HuH-7.5 (cell line): ENCODE measurements at regions not wholly inside any gene's neighbourhood (a gene's known extent, or its start where the extent isn't known, plus 50 kb on each side); places are given as distances from the start of the nearest gene placed in this dataset.

Experiments
- DNase-seq: peaks from one replicate; pipeline ENCODE4 v3.0.0; 2011; ENCODE audit warnings: low spot score

GRCh38 chr6:147716434-147716833 is 207.9 kb downstream of the SAMD5 start:
- DNase-seq, result no peak

- no peak for DNase-seq
Observed at GRCh38 chr6:147717991-147718390, 209.5 kb downstream of the SAMD5 start.

GRCh38 chr6:147722158-147722557 is 213.7 kb downstream of the SAMD5 start:
- DNase-seq, result no peak

GRCh38 chr6:147724454-147724853 is 216.0 kb downstream of the SAMD5 start:
- DNase-seq, result no peak

- DNase-seq, result no peak
Observed at GRCh38 chr6:147726342-147726741, 217.9 kb downstream of the SAMD5 start.

- DNase-seq, result no peak
Observed at GRCh38 chr6:147728903-147729302, 220.4 kb downstream of the SAMD5 start.

- DNase-seq, result no peak
Observed at GRCh38 chr6:147733686-147734085, 225.2 kb downstream of the SAMD5 start.

- DNase-seq, result no peak
Observed at GRCh38 chr6:147734151-147734550, 225.7 kb downstream of the SAMD5 start.

GRCh38 chr6:147735924-147736323 is 227.4 kb downstream of the SAMD5 start:
- DNase-seq, result no peak

GRCh38 chr6:147737115-147737514 is 228.6 kb downstream of the SAMD5 start:
- DNase-seq, result no peak

- no peak for DNase-seq
Observed at GRCh38 chr6:147738099-147738498, 229.6 kb downstream of the SAMD5 start.

GRCh38 chr6:147738516-147739162 is 230.1 kb downstream of the SAMD5 start:
- no peak for DNase-seq

- no peak for DNase-seq
Observed at GRCh38 chr6:147740326-147740725, 231.8 kb downstream of the SAMD5 start.

GRCh38 chr6:147740916-147741315 is 232.4 kb downstream of the SAMD5 start:
- DNase-seq, result no peak

GRCh38 chr6:147741389-147741788 is 232.9 kb downstream of the SAMD5 start:
- DNase-seq, result no peak

GRCh38 chr6:147742440-147742839 is 233.9 kb downstream of the SAMD5 start:
- DNase-seq, result no peak

- DNase-seq, result no peak
Observed at GRCh38 chr6:147744012-147744411, 235.5 kb downstream of the SAMD5 start.

GRCh38 chr6:147749331-147749730 is 240.8 kb downstream of the SAMD5 start:
- no peak for DNase-seq

- no peak for DNase-seq
Observed at GRCh38 chr6:147750413-147750812, 241.9 kb downstream of the SAMD5 start.

GRCh38 chr6:147751232-147751631 is 242.7 kb downstream of the SAMD5 start:
- no peak for DNase-seq

GRCh38 chr6:147752689-147753403 is 244.4 kb downstream of the SAMD5 start:
- no peak for DNase-seq

- no peak for DNase-seq
Observed at GRCh38 chr6:147755999-147756398, 247.5 kb downstream of the SAMD5 start.

GRCh38 chr6:147756891-147757290 is 248.4 kb downstream of the SAMD5 start:
- DNase-seq, result no peak

GRCh38 chr6:147757291-147757690 is 248.8 kb downstream of the SAMD5 start:
- DNase-seq, result no peak
